ENCODE measurements at regions not wholly inside any gene's neighbourhood (a gene's known extent, or its start where the extent isn't known, plus 50 kb on each side); places are given as distances from the start of the nearest gene placed in this dataset.

GRCh38 chr4:147174591-147174990 is 228.9 kb upstream of the TTC29 start:
- TF ChIP-seq CTCF (IDR thresholded peaks at IDR 0.05 in 8 of 11, conservative IDR thresholded peaks at IDR 0.05 in 3 of 11) (no peak), POLR2A (IDR thresholded peaks at IDR 0.05) (no peak), POLR2AphosphoS5 (IDR thresholded peaks at IDR 0.05) (no peak)
